Type B pancreatic cell (in vitro differentiated cells): ENCODE measurements at regions not wholly inside any gene's neighbourhood (a gene's known extent, or its start where the extent isn't known, plus 50 kb on each side); places are given as distances from the start of the nearest gene placed in this dataset.
"Not testable (repeated sequence)": the region's sequence is repeated elsewhere in the genome, so short reads cannot be mapped to it uniquely, and the experiment has no call there.

ENCODE experiments used
- DNase-seq: peaks from one replicate; pipeline ENCODE4 v3.0.0; 2021; ENCODE audit warnings: mixed read lengths; ENCODE audit not compliant: unreplicated experiment; ENCODE audit errors: extremely low spot score
- H3K27ac Mint-ChIP-seq: 2 replicates; pipeline ENCODE4 v1.8.0; 2021; ENCODE audit warnings: mild to moderate bottlenecking, mixed read lengths
- H3K27me3 Mint-ChIP-seq: 2 replicates; pipeline ENCODE4 v1.8.0; 2021; ENCODE audit warnings: mixed read lengths
- H3K36me3 Mint-ChIP-seq: 2 replicates; pipeline ENCODE4 v1.8.0; 2021; ENCODE audit warnings: mixed read lengths
- H3K4me1 Mint-ChIP-seq: one replicate; pipeline ENCODE4 v1.8.0; 2021; ENCODE audit warnings: mixed read lengths; ENCODE audit not compliant: unreplicated experiment
- H3K4me3 Mint-ChIP-seq: 2 replicates; pipeline ENCODE4 v1.8.0; 2021; ENCODE audit warnings: mild to moderate bottlenecking, mixed read lengths
- H3K9me3 Mint-ChIP-seq: 2 replicates; pipeline ENCODE4 v1.8.0; 2021; ENCODE audit warnings: mixed read lengths
- TF ChIP-seq, protein P1 (sequence below): fragments of 200-600 bp; sonication (generic); conservative IDR thresholded peaks from 2 replicates; pipeline ENCODE4 v1.5.0; 2021; ENCODE audit warnings: antibody characterized with exemption, mild to moderate bottlenecking

- Mint-ChIP-seq H3K27ac (no peak overlapping the region), H3K36me3 (no peaks in the 10 kb centered on the region), H3K9me3 (no peaks in the 10 kb centered on the region), H3K4me3 (no peak overlapping the region), H3K4me1 (no peaks in the 10 kb centered on the region), H3K27me3 (no peaks in the 10 kb centered on the region)
- DNase-seq = no peak
- TF ChIP-seq, protein P1, sequence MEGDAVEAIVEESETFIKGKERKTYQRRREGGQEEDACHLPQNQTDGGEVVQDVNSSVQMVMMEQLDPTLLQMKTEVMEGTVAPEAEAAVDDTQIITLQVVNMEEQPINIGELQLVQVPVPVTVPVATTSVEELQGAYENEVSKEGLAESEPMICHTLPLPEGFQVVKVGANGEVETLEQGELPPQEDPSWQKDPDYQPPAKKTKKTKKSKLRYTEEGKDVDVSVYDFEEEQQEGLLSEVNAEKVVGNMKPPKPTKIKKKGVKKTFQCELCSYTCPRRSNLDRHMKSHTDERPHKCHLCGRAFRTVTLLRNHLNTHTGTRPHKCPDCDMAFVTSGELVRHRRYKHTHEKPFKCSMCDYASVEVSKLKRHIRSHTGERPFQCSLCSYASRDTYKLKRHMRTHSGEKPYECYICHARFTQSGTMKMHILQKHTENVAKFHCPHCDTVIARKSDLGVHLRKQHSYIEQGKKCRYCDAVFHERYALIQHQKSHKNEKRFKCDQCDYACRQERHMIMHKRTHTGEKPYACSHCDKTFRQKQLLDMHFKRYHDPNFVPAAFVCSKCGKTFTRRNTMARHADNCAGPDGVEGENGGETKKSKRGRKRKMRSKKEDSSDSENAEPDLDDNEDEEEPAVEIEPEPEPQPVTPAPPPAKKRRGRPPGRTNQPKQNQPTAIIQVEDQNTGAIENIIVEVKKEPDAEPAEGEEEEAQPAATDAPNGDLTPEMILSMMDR = no peak
These were observed 113.6 kb upstream of the ITGA6 start for GRCh38 chr2:172313715-172314341.

GRCh38 chr2:172315070-172315469 is 112.3 kb upstream of the ITGA6 start:
- DNase-seq, H3K36me3 Mint-ChIP-seq, H3K4me3 Mint-ChIP-seq, H3K4me1 Mint-ChIP-seq, H3K9me3 Mint-ChIP-seq, H3K27ac Mint-ChIP-seq, H3K27me3 Mint-ChIP-seq: not testable (repeated sequence)

GRCh38 chr2:172322049-172322448 is 105.3 kb upstream of the ITGA6 start:
- Mint-ChIP-seq H3K27ac (no peak overlapping the region), H3K4me3 (no peak overlapping the region), H3K4me1 (no peaks in the 10 kb centered on the region), H3K9me3 (no peaks in the 10 kb centered on the region), H3K27me3 (no peaks in the 10 kb centered on the region), H3K36me3 (no peaks in the 10 kb centered on the region)
- TF ChIP-seq, protein P1 = no peak
- no peak for DNase-seq

GRCh38 chr2:172323256-172323655 is 104.1 kb upstream of the ITGA6 start:
- TF ChIP-seq, protein P1 = no peak
- no peaks in the 10 kb centered on the region for H3K9me3 Mint-ChIP-seq
- no peak for DNase-seq
- H3K27me3 Mint-ChIP-seq = no peaks in the 10 kb centered on the region
- no peak overlapping the region for H3K4me3 Mint-ChIP-seq
- no peaks in the 10 kb centered on the region for H3K4me1 Mint-ChIP-seq
- no peak overlapping the region for H3K27ac Mint-ChIP-seq
- H3K36me3 Mint-ChIP-seq = no peaks in the 10 kb centered on the region

DNA sequence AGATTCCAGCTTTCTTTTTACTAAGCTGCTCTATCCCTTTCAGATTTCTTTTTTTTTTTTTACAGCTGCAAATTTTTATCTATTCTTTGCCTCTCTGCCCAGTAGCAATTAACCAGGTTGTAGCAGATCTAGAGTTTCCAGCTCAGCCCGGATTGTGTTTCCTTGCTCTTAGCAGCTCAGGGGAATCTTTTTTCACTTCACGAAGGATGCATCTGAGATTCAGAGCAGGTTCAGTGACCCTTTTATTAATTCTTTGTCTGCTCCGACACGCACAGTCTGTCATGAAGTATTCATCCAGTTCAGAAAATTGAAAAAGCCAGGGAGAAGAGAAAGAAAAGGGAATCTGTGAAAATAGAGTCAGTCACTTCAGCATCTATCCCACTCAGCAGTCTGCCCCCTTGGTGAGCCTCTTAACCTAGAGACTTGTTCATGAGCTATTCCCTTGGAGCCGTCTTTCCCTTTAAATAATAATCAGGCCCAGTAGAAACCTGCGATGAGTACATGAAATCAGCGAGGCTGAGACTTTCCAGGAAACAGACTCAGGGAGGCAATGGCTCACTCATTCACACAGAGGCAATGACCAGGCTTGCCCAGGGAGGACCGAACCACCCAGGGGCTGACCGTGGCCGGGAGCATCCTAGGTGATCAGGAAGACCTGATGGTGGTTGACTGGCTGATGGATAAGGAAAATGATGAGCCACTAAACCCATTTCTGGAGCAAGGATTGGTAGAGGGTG is 103.4 kb upstream of the ITGA6 start:
- Mint-ChIP-seq H3K27me3 (no peaks in the 10 kb centered on the region), H3K36me3 (no peaks in the 10 kb centered on the region), H3K9me3 (no peaks in the 10 kb centered on the region), H3K27ac (no peak overlapping the region), H3K4me3 (no peak overlapping the region), H3K4me1 (no peaks in the 10 kb centered on the region)
- TF ChIP-seq, protein P1 = no peak
- DNase-seq = no peak

- Mint-ChIP-seq H3K27me3 (no peaks in the 10 kb centered on the region), H3K36me3 (no peaks in the 10 kb centered on the region), H3K27ac (no peak overlapping the region), H3K9me3 (no peaks in the 10 kb centered on the region), H3K4me1 (no peaks in the 10 kb centered on the region), H3K4me3 (no peak overlapping the region)
- TF ChIP-seq, protein P1 = no peak
- DNase-seq = no peak
These were observed 101.2 kb upstream of the ITGA6 start for GRCh38 chr2:172326211-172326509.
